Gastroesophageal sphincter (tissue), 3 donors: ENCODE measurements at regions not wholly inside any gene's neighbourhood (a gene's known extent, or its start where the extent isn't known, plus 50 kb on each side); places are given as distances from the start of the nearest gene placed in this dataset.

Experiments
- EP300 ChIP-seq: sonication (generic); formaldehyde crosslinking; IDR thresholded peaks from one replicate; pipeline ENCODE4 v1.6.1; 2017; ENCODE audit warnings: antibody characterized with exemption, mild to moderate bottlenecking
- POLR2A ChIP-seq, 2 donors: fragments of 450-650 bp; IDR thresholded peaks; one replicate each; pipeline ENCODE4 v1.6.1; 2017; ENCODE audit warnings: antibody characterized with exemption in 2 of 2, mild to moderate bottlenecking in 2 of 2, moderate library complexity in 1 of 2
- TF ChIP-seq, protein P1 (sequence below), 4 experiments: fragments of 200-600 bp in 2 of 4; fragments of 450-650 bp in 2 of 4; sonication (generic) in 1 of 4; IDR thresholded peaks; one replicate each; pipeline ENCODE4 v1.5.1; 2017 to 2019; ENCODE audit warnings: antibody characterized with exemption in 4 of 4, mild to moderate bottlenecking in 2 of 4, moderate library complexity in 2 of 4

DNA sequence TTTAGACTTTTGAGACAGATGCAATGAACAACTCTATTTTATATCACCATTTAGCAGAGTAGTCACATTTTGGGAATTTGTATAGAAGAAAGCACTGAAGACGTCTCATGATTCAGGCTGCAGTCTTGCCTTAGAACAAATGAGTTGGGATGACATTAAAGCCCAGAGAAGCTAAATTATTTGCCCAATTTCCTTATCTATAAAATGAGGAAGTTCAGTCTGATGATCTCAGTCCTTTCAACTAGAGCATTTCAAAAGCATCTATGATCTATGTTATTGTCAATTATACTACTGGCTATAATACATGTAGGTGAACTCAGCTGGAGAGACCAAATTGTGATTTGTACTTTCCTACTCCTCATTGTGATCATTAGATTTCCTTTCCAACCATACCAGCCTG lies 154.1 kb downstream of the OSTF1 start:
- TF ChIP-seq POLR2A (IDR thresholded peaks at IDR 0.05) (no peak), EP300 (no peak)
- TF ChIP-seq, protein P1, sequence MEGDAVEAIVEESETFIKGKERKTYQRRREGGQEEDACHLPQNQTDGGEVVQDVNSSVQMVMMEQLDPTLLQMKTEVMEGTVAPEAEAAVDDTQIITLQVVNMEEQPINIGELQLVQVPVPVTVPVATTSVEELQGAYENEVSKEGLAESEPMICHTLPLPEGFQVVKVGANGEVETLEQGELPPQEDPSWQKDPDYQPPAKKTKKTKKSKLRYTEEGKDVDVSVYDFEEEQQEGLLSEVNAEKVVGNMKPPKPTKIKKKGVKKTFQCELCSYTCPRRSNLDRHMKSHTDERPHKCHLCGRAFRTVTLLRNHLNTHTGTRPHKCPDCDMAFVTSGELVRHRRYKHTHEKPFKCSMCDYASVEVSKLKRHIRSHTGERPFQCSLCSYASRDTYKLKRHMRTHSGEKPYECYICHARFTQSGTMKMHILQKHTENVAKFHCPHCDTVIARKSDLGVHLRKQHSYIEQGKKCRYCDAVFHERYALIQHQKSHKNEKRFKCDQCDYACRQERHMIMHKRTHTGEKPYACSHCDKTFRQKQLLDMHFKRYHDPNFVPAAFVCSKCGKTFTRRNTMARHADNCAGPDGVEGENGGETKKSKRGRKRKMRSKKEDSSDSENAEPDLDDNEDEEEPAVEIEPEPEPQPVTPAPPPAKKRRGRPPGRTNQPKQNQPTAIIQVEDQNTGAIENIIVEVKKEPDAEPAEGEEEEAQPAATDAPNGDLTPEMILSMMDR (IDR thresholded peaks at IDR 0.05): no peak
